HUES64 (cell line): ENCODE measurements at regions not wholly inside any gene's neighbourhood (a gene's known extent, or its start where the extent isn't known, plus 50 kb on each side); places are given as distances from the start of the nearest gene placed in this dataset.

Experiments
- H3K27ac ChIP-seq: 2 replicates; pipeline ENCODE4 v1.7.0; 2013; ENCODE audit warnings: low read depth, low read length, inconsistent platforms
- H3K27me3 ChIP-seq: 2 replicates; pipeline ENCODE4 v1.6.1; 2013; ENCODE audit warnings: mild to moderate bottlenecking, low read length; ENCODE audit not compliant: insufficient read depth
- H3K36me3 ChIP-seq: 2 replicates; pipeline ENCODE4 v1.6.1; 2013; ENCODE audit warnings: mild to moderate bottlenecking, low read length; ENCODE audit not compliant: insufficient read depth
- H3K4me1 ChIP-seq: 2 replicates; pipeline ENCODE4 v1.6.1; 2013; ENCODE audit warnings: mild to moderate bottlenecking, low read length, moderate library complexity; ENCODE audit not compliant: insufficient read depth
- H3K4me3 ChIP-seq: 2 replicates; pipeline ENCODE4 v1.5.1; 2013; ENCODE audit warnings: mild to moderate bottlenecking, low read length, moderate library complexity
- H3K9ac ChIP-seq: 2 replicates; pipeline ENCODE4 v1.6.1; 2013; ENCODE audit warnings: mild to moderate bottlenecking, low read depth, low read length
- H3K9me3 ChIP-seq: 2 replicates; pipeline ENCODE4 v1.6.1; 2013; ENCODE audit warnings: low read depth, low read length; ENCODE audit not compliant: insufficient read depth
- WGBS: fragments of 150-250, 120-280 bp; methylation state at CpG from one replicate; pipeline ENCODE4 v1.1.7; 2013; ENCODE audit warnings: missing lambda C conversion rate; 5-methylcytosine and 5-hydroxymethylcytosine counted together

DNA sequence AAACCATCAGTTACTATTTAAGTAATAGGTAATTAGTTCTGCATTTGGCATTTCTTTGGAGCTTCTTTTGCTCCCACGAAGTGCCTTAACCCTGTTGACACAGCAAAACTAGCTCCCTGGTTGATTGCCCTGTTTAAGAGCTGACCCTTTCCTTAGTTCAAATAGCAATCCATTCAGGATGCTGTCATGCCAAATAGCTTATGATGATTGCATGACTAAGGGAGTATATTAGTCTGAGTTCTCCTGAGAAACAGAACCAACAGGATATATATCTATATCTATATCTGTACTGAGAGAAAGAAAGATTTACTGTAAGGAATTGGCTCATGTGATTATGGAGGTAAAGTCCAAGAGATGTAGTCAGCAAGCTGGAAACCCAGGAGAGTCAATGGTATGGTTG, 50.3 kb upstream of the SPRED1 start:
- 82% methylated on average over 1 of the region's 1 CpG for WGBS
- H3K27ac ChIP-seq: no peak overlapping the region

More for the DNA sequence above, 50.3 kb upstream of the SPRED1 start:
- Histone ChIP-seq H3K9ac (no peak overlapping the region), H3K9me3 (no peaks in the 10 kb centered on the region; the same call in 1 of the 2 replicates), H3K4me1 (0 out of 2 replicates have a peak, but pooled peaks cover 3% of the 10 kb centered on the region), H3K36me3 (no peaks in the 10 kb centered on the region), H3K27me3 (no peaks in the 10 kb centered on the region), H3K4me3 (no peak overlapping the region)
